GM12872 (cell line): ENCODE measurements at regions not wholly inside any gene's neighbourhood (a gene's known extent, or its start where the extent isn't known, plus 50 kb on each side); places are given as distances from the start of the nearest gene placed in this dataset.

ENCODE experiments used
- CTCF ChIP-seq: IDR thresholded peaks from 3 replicates; pipeline ENCODE4 v1.5.1; 2011; ENCODE audit warnings: low read depth, mild to moderate bottlenecking, low read length, moderate library complexity; ENCODE audit not compliant: insufficient read depth

GRCh38 chr3:189070965-189071364 is 100.8 kb upstream of the TPRG1 start:
- no peak for TF ChIP-seq CTCF

GRCh38 chr3:189071446-189071845 is 100.3 kb upstream of the TPRG1 start:
- no peak for TF ChIP-seq CTCF

- no peak for TF ChIP-seq CTCF
Measured at GRCh38 chr3:189076449-189076848, 95.3 kb upstream of the TPRG1 start.

- no peak for TF ChIP-seq CTCF
Measured at GRCh38 chr3:189080745-189081144, 91.0 kb upstream of the TPRG1 start.

- TF ChIP-seq CTCF: no peak
Measured at GRCh38 chr3:189082666-189083427, 88.9 kb upstream of the TPRG1 start.

GRCh38 chr3:189084620-189085019 is 87.2 kb upstream of the TPRG1 start:
- TF ChIP-seq CTCF: no peak

GRCh38 chr3:189092547-189092946 is 79.2 kb upstream of the TPRG1 start:
- no peak for TF ChIP-seq CTCF

GRCh38 chr3:189094539-189094938 is 77.2 kb upstream of the TPRG1 start:
- TF ChIP-seq CTCF: no peak
